ENCODE measurements at regions not wholly inside any gene's neighbourhood (a gene's known extent, or its start where the extent isn't known, plus 50 kb on each side); places are given as distances from the start of the nearest gene placed in this dataset.
"Not testable (repeated sequence)": the region's sequence is repeated elsewhere in the genome, so short reads cannot be mapped to it uniquely, and the experiment has no call there.

GRCh38 chr5:34217386-34217785 lies 174.4 kb upstream of the C1QTNF3 start:
- not testable (repeated sequence) for H3K9me3 ChIP-seq (ENCODE audit: low read depth, low read length); H3K27me3 ChIP-seq (ENCODE audit: insufficient read depth, low read length); H3K4me1 ChIP-seq (ENCODE audit: insufficient read depth, low read length)

GRCh38 chr5:34221329-34222073 lies 178.5 kb upstream of the C1QTNF3 start:
- not testable (repeated sequence) for H3K27me3 ChIP-seq (ENCODE audit: insufficient read depth, low read length); H3K9me3 ChIP-seq (ENCODE audit: low read depth, low read length); H3K4me3 ChIP-seq (ENCODE audit: low read length); H3K4me1 ChIP-seq (ENCODE audit: insufficient read depth, low read length)

More at GRCh38 chr5:34217386-34217785, 174.4 kb upstream of the C1QTNF3 start:
- H3K4me3 ChIP-seq (ENCODE audit: low read length), result not testable (repeated sequence)

- H3K4me1 ChIP-seq (ENCODE audit: insufficient read depth, low read length); H3K4me3 ChIP-seq (ENCODE audit: low read length); H3K9me3 ChIP-seq (ENCODE audit: low read depth, low read length); H3K27me3 ChIP-seq (ENCODE audit: insufficient read depth, low read length): not testable (repeated sequence)
These were observed 180.1 kb upstream of the C1QTNF3 start for GRCh38 chr5:34223158-34223557.

- H3K27me3 ChIP-seq (ENCODE audit: insufficient read depth, low read length); H3K4me3 ChIP-seq (ENCODE audit: low read length): not testable (repeated sequence)
These were observed 187.4 kb upstream of the C1QTNF3 start for GRCh38 chr5:34230402-34230801.

GRCh38 chr5:34243802-34244201 lies 200.8 kb upstream of the C1QTNF3 start:
- H3K27me3 ChIP-seq (ENCODE audit: insufficient read depth, low read length); H3K9me3 ChIP-seq (ENCODE audit: low read depth, low read length); H3K4me1 ChIP-seq (ENCODE audit: insufficient read depth, low read length): not testable (repeated sequence)
- H3K4me3 ChIP-seq (ENCODE audit: low read length), result peak overlapping the region; percentile 28

More at GRCh38 chr5:34230402-34230801, 187.4 kb upstream of the C1QTNF3 start:
- H3K4me1 ChIP-seq (ENCODE audit: insufficient read depth, low read length); H3K9me3 ChIP-seq (ENCODE audit: low read depth, low read length): not testable (repeated sequence)

GRCh38 chr5:34244281-34245031 lies 201.4 kb upstream of the C1QTNF3 start:
- not testable (repeated sequence) for H3K27me3 ChIP-seq (ENCODE audit: insufficient read depth, low read length); H3K9me3 ChIP-seq (ENCODE audit: low read depth, low read length); H3K4me1 ChIP-seq (ENCODE audit: insufficient read depth, low read length)
- peak overlapping the region; percentile 28 for H3K4me3 ChIP-seq (ENCODE audit: low read length)

GRCh38 chr5:34245032-34245394 lies 202.0 kb upstream of the C1QTNF3 start:
- H3K27me3 ChIP-seq (ENCODE audit: insufficient read depth, low read length); H3K4me1 ChIP-seq (ENCODE audit: insufficient read depth, low read length); H3K9me3 ChIP-seq (ENCODE audit: low read depth, low read length): not testable (repeated sequence)
- H3K4me3 ChIP-seq (ENCODE audit: low read length), result peak overlapping the region; percentile 28

GRCh38 chr5:34245813-34246212 lies 202.8 kb upstream of the C1QTNF3 start:
- H3K4me3 ChIP-seq (ENCODE audit: low read length); H3K4me1 ChIP-seq (ENCODE audit: insufficient read depth, low read length): not testable (repeated sequence)

GRCh38 chr5:34258598-34258997 lies 215.6 kb upstream of the C1QTNF3 start:
- not testable (repeated sequence) for H3K4me1 ChIP-seq (ENCODE audit: insufficient read depth, low read length); H3K4me3 ChIP-seq (ENCODE audit: low read length); H3K27me3 ChIP-seq (ENCODE audit: insufficient read depth, low read length); H3K9me3 ChIP-seq (ENCODE audit: low read depth, low read length)

More at GRCh38 chr5:34245813-34246212, 202.8 kb upstream of the C1QTNF3 start:
- not testable (repeated sequence) for H3K9me3 ChIP-seq (ENCODE audit: low read depth, low read length); H3K27me3 ChIP-seq (ENCODE audit: insufficient read depth, low read length)

GRCh38 chr5:34261020-34261419 lies 218.0 kb upstream of the C1QTNF3 start:
- not testable (repeated sequence) for H3K4me1 ChIP-seq (ENCODE audit: insufficient read depth, low read length); H3K4me3 ChIP-seq (ENCODE audit: low read length); H3K27me3 ChIP-seq (ENCODE audit: insufficient read depth, low read length); H3K9me3 ChIP-seq (ENCODE audit: low read depth, low read length)

- H3K27me3 ChIP-seq (ENCODE audit: insufficient read depth, low read length); H3K9me3 ChIP-seq (ENCODE audit: low read depth, low read length); H3K4me1 ChIP-seq (ENCODE audit: insufficient read depth, low read length); H3K4me3 ChIP-seq (ENCODE audit: low read length): not testable (repeated sequence)
These were observed 223.1 kb upstream of the C1QTNF3 start for GRCh38 chr5:34266151-34266550.

- not testable (repeated sequence) for H3K27me3 ChIP-seq (ENCODE audit: insufficient read depth, low read length)
These were observed 253.7 kb upstream of the C1QTNF3 start for GRCh38 chr5:34296759-34297158.

GRCh38 chr5:34329201-34329600 lies 286.2 kb upstream of the C1QTNF3 start:
- not testable (repeated sequence) for H3K27me3 ChIP-seq (ENCODE audit: insufficient read depth, low read length); H3K9me3 ChIP-seq (ENCODE audit: low read depth, low read length); H3K4me1 ChIP-seq (ENCODE audit: insufficient read depth, low read length)

More at GRCh38 chr5:34296759-34297158, 253.7 kb upstream of the C1QTNF3 start:
- H3K4me1 ChIP-seq (ENCODE audit: insufficient read depth, low read length); H3K4me3 ChIP-seq (ENCODE audit: low read length); H3K9me3 ChIP-seq (ENCODE audit: low read depth, low read length): not testable (repeated sequence)

GRCh38 chr5:34329611-34330108 lies 286.6 kb upstream of the C1QTNF3 start:
- not testable (repeated sequence) for H3K4me3 ChIP-seq (ENCODE audit: low read length); H3K9me3 ChIP-seq (ENCODE audit: low read depth, low read length); H3K4me1 ChIP-seq (ENCODE audit: insufficient read depth, low read length); H3K27me3 ChIP-seq (ENCODE audit: insufficient read depth, low read length)

More at GRCh38 chr5:34329201-34329600, 286.2 kb upstream of the C1QTNF3 start:
- not testable (repeated sequence) for H3K4me3 ChIP-seq (ENCODE audit: low read length)

- not testable (repeated sequence) for H3K27me3 ChIP-seq (ENCODE audit: insufficient read depth, low read length); H3K9me3 ChIP-seq (ENCODE audit: low read depth, low read length); H3K4me3 ChIP-seq (ENCODE audit: low read length); H3K4me1 ChIP-seq (ENCODE audit: insufficient read depth, low read length)
These were observed 289.0 kb upstream of the C1QTNF3 start for GRCh38 chr5:34331928-34332454.

All from mononuclear cell (primary cell).